ENCODE measurements at regions not wholly inside any gene's neighbourhood (a gene's known extent, or its start where the extent isn't known, plus 50 kb on each side); places are given as distances from the start of the nearest gene placed in this dataset.

GRCh38 chr16:79274264-79274663 is 326.3 kb downstream of the MAF start:
- no peak overlapping the region for H3K9ac ChIP-seq
- CTCF ChIA-PET = no interaction called here
- H3K9me3 ChIP-seq = no peaks in the 10 kb centered on the region
- no peaks in the 10 kb centered on the region for H3K27me3 ChIP-seq (ENCODE audit: insufficient read depth)
- no peak for DNase-seq
- no peak overlapping the region for H3K4me3 ChIP-seq (ENCODE audit: low read depth in 2 of 2, low read length in 1 of 2)
- no peak overlapping the region for H3K4me2 ChIP-seq
- POLR2A ChIA-PET = no interaction called here
- WGBS (ENCODE audit: low lambda C conversion rate) = 37% methylated on average over 3 of the region's 4 CpGs
- H3K79me2 ChIP-seq (ENCODE audit: insufficient read depth) = no peaks in the 10 kb centered on the region
- no peak overlapping the region for H3K27ac ChIP-seq (ENCODE audit: low read depth in 2 of 2, low read length in 1 of 2)
- H4K20me1 ChIP-seq (ENCODE audit: insufficient read depth) = no peaks in the 10 kb centered on the region
- H3K9me2 ChIP-seq = no peaks in the 10 kb centered on the region
- no peaks in the 10 kb centered on the region for H3K36me3 ChIP-seq (replicated peaks in 1 of 2; ENCODE audit: control insufficient read depth in 1 of 2, insufficient read depth in 2 of 2, low read length in 1 of 2)
- TF ChIP-seq GABPA (IDR thresholded peaks at IDR 0.05; ENCODE audit: low read depth) = no peak
- no peak for TF ChIP-seq ZBTB33 (IDR thresholded peaks at IDR 0.05; ENCODE audit: borderline replicate concordance, low read depth)
- TF ChIP-seq TAF1 (IDR thresholded peaks at IDR 0.05; ENCODE audit: borderline replicate concordance, low read depth, low read length) = no peak
- no peak for TF ChIP-seq CHD2 (IDR thresholded peaks at IDR 0.05; ENCODE audit: low read length, partially characterized antibody)
- no peak for TF ChIP-seq EZH2phosphoT487 (IDR thresholded peaks at IDR 0.05; ENCODE audit: borderline replicate concordance, low read depth)
- no peak for TF ChIP-seq TCF12 (IDR thresholded peaks at IDR 0.05)
- no peak for TF ChIP-seq CTCF (IDR thresholded peaks at IDR 0.05)
- no peak for TF ChIP-seq ELF1 (IDR thresholded peaks at IDR 0.05)
- no peak for TF ChIP-seq MAX (IDR thresholded peaks at IDR 0.05; ENCODE audit: low read depth)
- no peak for TF ChIP-seq GATA2 (CRISPR knock-in tag; IDR thresholded peaks at IDR 0.05)
- no peak for TF ChIP-seq PBX3 (IDR thresholded peaks at IDR 0.05)
- no peak for TF ChIP-seq FOSL2 (IDR thresholded peaks at IDR 0.05; ENCODE audit: borderline replicate concordance, low read depth)
- no peak for TF ChIP-seq MEF2A (IDR thresholded peaks at IDR 0.05; ENCODE audit: borderline replicate concordance, low read depth)
- no peak for TF ChIP-seq RAD21 (IDR thresholded peaks at IDR 0.05; ENCODE audit: low read length)
- no peak for TF ChIP-seq FOXJ3 (CRISPR knock-in tag; IDR thresholded peaks at IDR 0.05)
- TF ChIP-seq POLR2AphosphoS5 (IDR thresholded peaks at IDR 0.05; ENCODE audit: low read depth, low read length) = no peak
- no peak for TF ChIP-seq USF2 (IDR thresholded peaks at IDR 0.05; ENCODE audit: borderline replicate concordance, low read depth, low read length)
- no peak for TF ChIP-seq FOXM1 (IDR thresholded peaks at IDR 0.05; ENCODE audit: low read depth)
- H3F3A ChIP-seq (replicated peaks; ENCODE audit: insufficient read depth) = no peaks in the 10 kb centered on the region
- no peak overlapping the region for H2AFZ ChIP-seq (ENCODE audit: low read depth)
- no peaks in the 10 kb centered on the region for H3K4me1 ChIP-seq (ENCODE audit: control insufficient read depth in 1 of 2, insufficient read depth in 2 of 2, low read depth in 1 of 2, low read length in 1 of 2)

Measured in SK-N-SH (cell line).